ENCODE measurements at regions not wholly inside any gene's neighbourhood (a gene's known extent, or its start where the extent isn't known, plus 50 kb on each side); places are given as distances from the start of the nearest gene placed in this dataset.

DNA sequence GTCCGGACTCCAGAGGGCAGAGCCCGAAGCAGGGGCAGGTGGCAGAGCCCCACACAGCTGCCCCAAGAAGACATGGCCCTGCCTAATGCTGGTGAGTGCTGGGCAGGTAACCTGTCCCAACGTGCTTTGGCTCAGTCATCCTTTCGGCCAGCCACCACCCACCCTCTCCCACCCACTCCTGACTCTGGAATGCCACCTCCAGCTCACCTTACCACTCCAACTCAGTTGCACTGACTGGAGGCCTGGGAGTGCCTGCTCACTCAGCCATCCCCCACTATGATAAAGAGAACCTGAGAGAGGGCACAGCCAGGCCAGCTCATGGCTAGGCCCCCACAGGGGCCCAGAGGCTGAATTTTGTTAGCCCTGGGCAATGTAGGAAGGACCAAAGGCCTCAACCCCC is 53.8 kb upstream of the MPEG1 start:
- no peaks in the 10 kb centered on the region for H3K27me3 ChIP-seq
- no peak for DNase-seq
- H3K9me3 ChIP-seq, result no peaks in the 10 kb centered on the region
- no peaks in the 10 kb centered on the region for H3K36me3 ChIP-seq
- no peak overlapping the region for H3K4me3 ChIP-seq

- Histone ChIP-seq H3K9me3 (no peaks in the 10 kb centered on the region), H3K27me3 (no peaks in the 10 kb centered on the region), H3K36me3 (no peaks in the 10 kb centered on the region), H3K4me3 (no peak overlapping the region)
- no peak for DNase-seq
Observed at GRCh38 chr11:59265735-59266134, 53.0 kb upstream of the MPEG1 start.

GRCh38 chr11:59264736-59265135 is 52.0 kb upstream of the MPEG1 start:
- H3K4me3 ChIP-seq, result no peak overlapping the region
- no peaks in the 10 kb centered on the region for H3K9me3 ChIP-seq
- H3K36me3 ChIP-seq, result no peaks in the 10 kb centered on the region
- no peaks in the 10 kb centered on the region for H3K27me3 ChIP-seq
- no peak for DNase-seq

- Histone ChIP-seq H3K36me3 (no peaks in the 10 kb centered on the region), H3K9me3 (no peaks in the 10 kb centered on the region), H3K27me3 (no peaks in the 10 kb centered on the region), H3K4me3 (no peak overlapping the region)
- DNase-seq, result no peak
Observed at GRCh38 chr11:59263225-59263894, 50.6 kb upstream of the MPEG1 start.
